Astrocyte of the spinal cord (primary cell): ENCODE measurements at regions not wholly inside any gene's neighbourhood (a gene's known extent, or its start where the extent isn't known, plus 50 kb on each side); places are given as distances from the start of the nearest gene placed in this dataset.

Source experiments
- DNase-seq: peaks from one replicate; pipeline ENCODE4 v3.0.0; 2011; ENCODE audit warnings: low read depth, low spot score
- H3K4me3 ChIP-seq: 2 replicates; pipeline ENCODE4 v1.5.1; 2011; ENCODE audit warnings: low read depth, mild to moderate bottlenecking, low read length, moderate library complexity
- CTCF ChIP-seq: IDR thresholded peaks from 2 replicates; pipeline ENCODE4 v1.5.1; 2012; ENCODE audit warnings: low read depth, mild to moderate bottlenecking, low read length, inconsistent platforms
- in situ Hi-C: cut with HindIII; loops from 2 replicates; pipeline ENCODE4 v1.10.0; 2017; ENCODE audit warnings: low sequenced_read_pairs

- no peak overlapping the region for H3K4me3 ChIP-seq
- no peak for DNase-seq
- TF ChIP-seq CTCF: no peak
- in situ Hi-C loops: no loop called here
These were observed 170.0 kb upstream of the KLHL29 start for GRCh38 chr2:23215016-23215415.

GRCh38 chr2:23219666-23220065 is 165.3 kb upstream of the KLHL29 start:
- DNase-seq: no peak
- in situ Hi-C loops: no loop called here
- TF ChIP-seq CTCF: no peak
- H3K4me3 ChIP-seq: no peak overlapping the region

- no peak overlapping the region for H3K4me3 ChIP-seq
- in situ Hi-C loops: no loop called here
- no peak for DNase-seq
- no peak for TF ChIP-seq CTCF
These were observed 164.4 kb upstream of the KLHL29 start for GRCh38 chr2:23220513-23221094.

GRCh38 chr2:23221236-23221635 is 163.7 kb upstream of the KLHL29 start:
- DNase-seq: no peak
- TF ChIP-seq CTCF: no peak
- no peak overlapping the region for H3K4me3 ChIP-seq
- in situ Hi-C loops: no loop called here

GRCh38 chr2:23221901-23222300 is 163.1 kb upstream of the KLHL29 start:
- TF ChIP-seq CTCF: no peak
- DNase-seq: no peak
- in situ Hi-C loops: no loop called here
- no peak overlapping the region for H3K4me3 ChIP-seq

GRCh38 chr2:23230885-23231284 is 154.1 kb upstream of the KLHL29 start:
- in situ Hi-C loops: no loop called here
- TF ChIP-seq CTCF: no peak

GRCh38 chr2:23231865-23232264 is 153.1 kb upstream of the KLHL29 start:
- in situ Hi-C loops: no loop called here
- no peak for DNase-seq
- no peak overlapping the region for H3K4me3 ChIP-seq
- TF ChIP-seq CTCF: no peak

More at GRCh38 chr2:23230885-23231284, 154.1 kb upstream of the KLHL29 start:
- H3K4me3 ChIP-seq: no peak overlapping the region
- no peak for DNase-seq
